HG02610 (cell line): ENCODE measurements at regions not wholly inside any gene's neighbourhood (a gene's known extent, or its start where the extent isn't known, plus 50 kb on each side); places are given as distances from the start of the nearest gene placed in this dataset.

Source experiments
- ATAC-seq: cut with Tn5 transposase; IDR thresholded peaks from one replicate; pipeline ENCODE4 v1.9.1; 2021; ENCODE audit warnings: mild to moderate bottlenecking, moderate library complexity; ENCODE audit not compliant: unreplicated experiment

DNA sequence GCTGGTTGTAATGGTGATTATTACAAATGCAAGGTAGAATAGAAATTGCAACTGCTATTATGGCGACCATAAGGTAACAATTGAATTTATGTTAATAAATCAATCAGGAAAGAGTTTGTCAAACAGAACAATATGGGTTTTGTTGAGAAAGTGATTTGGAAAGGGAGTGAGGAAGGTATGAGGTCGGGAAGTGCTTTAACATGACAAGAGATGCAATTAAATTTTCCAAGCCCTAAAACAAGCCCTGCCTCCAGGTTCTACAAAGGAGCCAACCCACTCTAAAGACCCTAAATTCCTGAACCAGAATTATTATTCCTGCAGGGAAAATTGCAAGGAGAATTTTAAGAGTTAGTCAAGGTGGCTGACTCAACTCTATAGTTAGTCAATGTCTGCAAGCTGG is 363.7 kb downstream of the BMPER start:
- ATAC-seq = no peak

DNA sequence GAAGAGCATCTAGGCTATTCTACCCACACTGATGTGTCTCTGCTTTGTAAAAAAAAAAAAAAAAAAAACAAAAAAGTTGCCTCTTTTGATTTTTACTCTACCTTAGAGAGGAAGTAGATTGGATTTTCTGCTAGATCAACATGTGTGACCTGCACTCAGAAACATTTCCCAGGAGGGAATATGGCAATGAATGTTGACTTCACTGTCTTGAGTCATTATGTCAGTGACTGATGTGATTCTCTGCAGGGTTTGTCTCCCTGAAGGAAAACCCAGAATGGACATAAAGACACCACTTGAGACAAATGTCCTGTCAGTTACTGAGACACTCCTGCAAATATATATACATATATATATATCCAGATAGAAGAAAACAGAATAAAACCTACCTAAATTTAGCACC is 370.3 kb downstream of the BMPER start:
- ATAC-seq = no peak

DNA sequence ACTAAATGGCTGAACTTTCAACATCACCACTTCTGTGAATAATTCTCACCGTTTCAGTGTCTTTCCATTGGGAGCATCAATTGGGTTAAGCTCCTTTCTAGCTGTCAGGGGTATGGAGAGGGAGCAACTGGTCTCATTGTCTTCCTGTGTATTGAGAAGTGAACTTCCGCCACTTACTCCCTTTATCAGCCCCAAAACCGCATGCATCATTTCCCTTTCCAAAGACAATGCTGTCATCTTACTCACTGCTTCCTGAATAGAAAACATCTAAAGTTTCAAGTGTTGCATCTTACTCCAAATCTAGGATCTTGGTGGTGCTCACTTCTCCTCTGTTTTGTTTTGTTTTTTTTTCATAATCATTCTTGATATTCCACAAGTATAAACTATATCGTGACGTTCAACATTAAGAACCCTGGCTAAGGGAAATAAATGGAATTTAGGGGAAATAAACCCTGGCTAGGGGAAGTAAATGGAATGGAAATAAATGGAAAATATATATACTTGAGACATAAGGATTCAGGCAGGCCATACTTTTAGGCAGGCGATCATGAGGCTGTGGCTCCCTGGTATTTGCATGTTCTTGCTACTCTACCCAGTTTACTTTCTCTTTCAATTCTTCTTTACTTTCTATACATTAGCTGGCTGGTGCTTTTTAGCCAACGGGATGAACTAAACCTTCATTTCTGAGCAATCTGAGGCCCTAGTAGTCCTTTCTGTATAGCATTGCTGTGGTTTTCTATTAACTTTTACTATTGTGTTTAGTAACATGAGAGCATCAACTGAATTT is 371.9 kb downstream of the BMPER start:
- peak; percentile 75 for ATAC-seq

DNA sequence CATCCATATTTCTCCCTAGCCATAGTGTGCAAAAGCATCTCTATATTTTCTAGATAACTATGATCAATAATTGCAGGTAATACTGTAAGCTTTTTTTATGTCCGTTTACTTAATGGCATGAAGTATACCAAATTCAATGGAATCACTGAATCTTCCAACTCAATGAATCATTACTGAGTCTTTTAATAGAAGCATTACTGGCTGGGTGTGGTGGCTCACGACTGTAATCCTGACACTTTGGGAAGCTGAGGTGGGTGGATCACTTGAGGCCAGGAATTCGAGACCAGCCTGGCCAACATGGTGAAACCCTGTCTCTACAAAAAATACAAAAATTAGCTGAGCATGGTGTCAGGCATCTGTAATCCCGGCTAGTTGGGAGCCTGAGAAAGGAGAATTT is 372.5 kb downstream of the BMPER start:
- ATAC-seq = no peak

DNA sequence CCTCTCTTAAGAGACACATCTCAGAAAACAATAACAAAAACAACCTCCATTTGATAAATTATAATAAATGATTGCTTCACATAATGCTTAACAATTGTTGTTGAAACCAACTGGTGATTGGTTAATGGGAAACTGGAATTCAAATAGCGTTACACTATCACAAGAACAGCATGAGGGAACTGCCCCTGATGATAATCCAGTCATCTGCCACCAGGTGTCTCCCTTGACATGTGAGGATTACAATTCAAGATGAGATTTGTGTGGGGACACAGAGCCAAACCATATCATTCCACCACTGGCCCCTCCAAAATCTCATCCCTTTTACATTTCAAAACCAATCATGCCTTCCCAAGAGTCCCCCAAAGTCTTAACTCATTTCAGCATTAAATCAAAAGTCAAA is 375.9 kb downstream of the BMPER start:
- ATAC-seq = no peak

DNA sequence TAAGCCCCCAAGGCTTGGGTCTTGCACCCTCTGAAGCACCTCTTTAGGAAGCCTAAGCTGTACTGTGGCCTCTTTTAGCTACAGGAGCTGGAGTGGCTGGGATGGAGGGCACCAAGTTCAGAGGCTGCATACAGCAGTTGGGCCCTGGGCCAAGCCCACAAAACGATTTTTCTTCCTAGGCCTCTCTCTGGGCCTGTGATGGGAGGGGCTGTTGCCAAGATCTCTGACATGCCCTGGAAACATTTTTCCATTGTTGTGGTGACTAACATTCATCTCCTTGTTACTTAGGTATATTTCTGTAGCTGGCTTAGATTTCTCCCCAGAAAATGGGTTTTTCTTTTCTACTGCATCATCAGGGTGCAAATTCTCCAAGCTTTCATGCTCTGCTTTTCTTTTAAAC is 375.7 kb upstream of the NPSR1 start:
- ATAC-seq = no peak

DNA sequence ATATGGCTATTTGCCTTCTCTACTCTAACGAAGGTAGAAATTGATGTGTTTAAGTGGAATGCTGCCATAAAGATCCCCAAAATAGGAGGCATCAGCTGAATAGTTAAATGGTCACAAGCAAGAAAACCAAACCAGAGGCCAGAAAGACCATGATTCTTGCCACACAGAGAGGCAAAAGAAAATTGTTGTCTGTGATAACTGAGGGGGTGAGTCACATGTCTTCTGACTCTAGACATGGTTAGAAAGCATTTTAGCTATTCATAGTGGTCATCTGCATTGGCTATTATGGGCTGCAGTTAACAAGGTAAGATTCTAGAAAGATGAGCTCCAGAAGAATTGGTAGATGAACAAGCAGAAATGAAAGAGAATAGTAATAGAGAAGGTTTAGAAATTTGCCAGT is 361.4 kb upstream of the NPSR1 start:
- no peak for ATAC-seq

DNA sequence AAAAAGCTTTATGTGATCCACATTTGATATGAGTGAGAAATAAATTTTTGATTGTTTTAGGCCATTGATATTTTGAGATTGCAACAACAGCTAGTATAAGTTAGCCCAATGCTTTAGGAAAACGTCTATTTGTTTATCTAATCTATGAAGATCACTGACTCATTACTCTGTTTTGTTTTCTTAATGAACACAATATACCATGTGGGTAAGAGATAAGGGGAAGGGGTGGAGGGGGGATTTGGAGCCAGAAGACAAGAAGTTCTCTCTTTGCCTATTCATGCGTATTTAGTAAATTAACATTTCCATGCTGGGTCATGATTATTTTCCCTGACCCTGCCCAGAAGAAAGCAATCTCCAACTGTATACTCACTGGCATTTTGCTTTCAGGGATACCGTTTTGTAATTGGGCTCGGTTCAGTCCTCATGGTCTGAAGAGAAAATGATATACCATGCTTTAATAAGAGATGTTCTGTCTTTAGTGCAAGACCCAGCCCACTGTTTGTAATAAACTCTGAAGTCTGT is 359.5 kb upstream of the NPSR1 start:
- no peak for ATAC-seq

DNA sequence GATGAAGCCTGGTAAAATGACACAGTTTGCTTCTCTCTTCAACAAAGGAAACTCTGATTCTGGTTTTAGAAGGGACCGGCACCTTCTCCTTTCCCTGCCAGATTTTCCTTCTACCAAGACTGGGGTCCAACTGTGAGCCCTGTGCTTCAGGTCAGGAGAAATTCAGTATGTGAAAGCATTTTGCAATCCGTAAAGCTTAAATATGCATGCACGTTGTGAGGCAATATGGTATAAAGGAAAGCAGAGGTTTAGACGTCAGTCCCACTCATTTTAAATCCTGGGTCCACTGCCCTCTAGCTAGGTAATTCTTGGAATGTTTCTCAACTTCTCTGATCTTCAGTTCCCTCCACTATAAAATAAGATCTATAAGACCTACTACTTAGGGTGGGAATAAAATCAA is 359.0 kb upstream of the NPSR1 start:
- no peak for ATAC-seq

DNA sequence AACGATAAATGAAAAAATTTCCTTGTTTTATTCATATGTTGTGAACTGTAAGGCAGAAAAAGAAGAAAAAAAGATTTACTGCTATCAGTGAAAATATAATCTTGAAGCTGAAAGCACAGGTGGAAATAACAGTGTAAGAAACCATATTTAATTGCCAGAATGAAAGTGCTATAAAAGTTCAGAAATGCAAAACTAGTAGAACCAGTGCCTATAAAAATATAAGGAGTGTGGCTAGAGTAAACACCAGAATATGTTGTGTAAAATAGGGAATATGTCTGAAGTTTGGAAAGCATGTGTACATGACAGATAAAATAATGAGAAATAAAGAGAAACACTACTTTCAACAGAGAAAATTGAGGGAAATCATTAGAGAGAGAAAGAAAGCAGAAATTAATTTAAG is 350.5 kb upstream of the NPSR1 start:
- no peak for ATAC-seq

DNA sequence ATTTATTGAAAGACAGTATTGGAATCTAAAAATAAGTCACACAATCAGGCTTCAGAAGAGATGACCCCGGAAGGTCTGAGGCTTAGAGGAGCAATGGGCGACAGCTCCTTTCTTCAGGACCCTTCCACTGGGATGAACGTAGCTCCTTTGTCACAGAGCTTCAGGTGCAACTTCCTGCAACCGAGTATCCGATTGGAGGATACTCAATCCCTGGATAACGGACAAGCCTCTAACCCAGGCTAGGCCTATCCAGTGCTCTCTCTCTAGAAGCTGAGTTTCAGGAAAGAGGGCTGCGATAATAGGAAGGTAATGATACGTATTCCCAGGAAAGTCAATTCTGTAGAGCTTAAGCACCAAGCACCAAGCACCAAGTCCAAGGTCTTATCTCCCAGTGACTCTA is 349.4 kb upstream of the NPSR1 start:
- ATAC-seq = no peak

DNA sequence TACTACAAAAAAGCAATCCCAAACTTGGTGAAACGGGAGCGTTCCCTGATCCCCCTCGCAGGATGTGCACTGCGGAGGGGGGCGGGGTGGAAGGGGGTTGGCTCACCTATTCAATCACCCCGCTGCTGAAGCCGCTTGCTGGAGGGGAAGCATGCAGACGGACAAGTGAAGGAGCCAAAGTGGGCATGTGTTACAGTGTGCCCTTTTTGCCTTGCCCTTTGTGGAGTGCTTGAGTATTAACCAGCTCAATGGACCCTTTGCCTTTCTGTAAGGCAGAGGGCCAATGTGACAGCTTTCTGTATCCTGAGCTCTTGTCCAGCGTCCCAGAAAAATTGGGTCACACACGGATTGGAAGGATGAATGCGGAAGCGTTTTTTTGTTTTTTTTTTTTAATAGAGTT is 348.9 kb upstream of the NPSR1 start:
- ATAC-seq = no peak

DNA sequence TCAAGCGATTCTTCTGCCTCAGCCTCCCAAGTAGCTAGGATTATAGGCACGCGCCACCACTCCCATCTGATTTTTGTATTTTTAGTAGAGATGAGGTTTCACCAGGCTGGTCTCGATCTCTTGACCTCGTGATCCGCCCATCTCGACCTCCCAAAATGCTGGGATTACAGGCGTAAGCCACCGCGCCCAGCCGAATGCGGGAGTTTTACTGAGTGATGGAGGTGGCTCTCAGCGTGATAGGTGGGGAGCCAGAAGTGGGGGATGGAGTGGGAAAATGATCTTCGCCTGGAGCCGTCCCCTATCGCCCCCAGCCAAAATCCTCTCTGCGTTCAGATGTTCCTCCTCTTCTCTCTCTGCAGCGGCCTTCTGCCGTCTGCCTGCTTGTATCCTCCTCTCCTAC is 348.4 kb upstream of the NPSR1 start:
- ATAC-seq = no peak

DNA sequence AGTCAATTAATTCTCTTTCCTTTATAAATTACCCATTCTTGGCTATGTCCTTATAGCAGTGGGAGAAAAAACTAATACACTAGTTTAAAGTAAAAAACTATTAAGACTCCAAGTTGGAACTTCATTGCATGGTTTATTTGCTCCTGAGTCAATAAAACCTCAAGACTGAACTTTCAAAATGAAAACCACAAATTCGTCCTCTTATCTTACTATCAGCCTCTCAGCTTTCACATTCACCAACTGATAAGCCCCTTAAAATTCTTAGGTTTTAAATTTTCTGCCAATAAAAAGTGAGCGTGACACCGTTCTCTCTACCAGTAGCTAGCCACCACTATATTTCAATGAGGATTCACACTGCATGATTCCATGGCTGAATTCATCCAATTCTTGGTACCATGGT is 346.4 kb upstream of the NPSR1 start:
- no peak for ATAC-seq

DNA sequence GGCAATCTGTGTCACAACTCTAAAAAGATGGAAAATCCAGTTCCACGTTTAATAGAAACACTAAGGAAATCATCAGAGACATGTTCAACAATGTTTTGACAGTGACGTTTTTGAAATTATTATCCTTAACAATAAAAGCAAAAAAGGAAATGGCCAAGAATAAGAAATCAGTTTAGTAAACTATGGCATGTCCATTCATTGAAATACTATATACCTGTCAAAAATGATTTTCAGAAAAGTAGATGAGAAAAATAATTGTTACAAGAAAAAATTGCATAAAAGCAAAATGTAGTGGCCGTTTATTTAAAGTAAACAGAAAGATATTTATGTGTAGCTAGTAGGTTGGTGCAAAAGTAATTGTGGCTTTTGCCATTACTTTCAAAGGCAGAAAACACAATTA is 345.4 kb upstream of the NPSR1 start:
- ATAC-seq = no peak

DNA sequence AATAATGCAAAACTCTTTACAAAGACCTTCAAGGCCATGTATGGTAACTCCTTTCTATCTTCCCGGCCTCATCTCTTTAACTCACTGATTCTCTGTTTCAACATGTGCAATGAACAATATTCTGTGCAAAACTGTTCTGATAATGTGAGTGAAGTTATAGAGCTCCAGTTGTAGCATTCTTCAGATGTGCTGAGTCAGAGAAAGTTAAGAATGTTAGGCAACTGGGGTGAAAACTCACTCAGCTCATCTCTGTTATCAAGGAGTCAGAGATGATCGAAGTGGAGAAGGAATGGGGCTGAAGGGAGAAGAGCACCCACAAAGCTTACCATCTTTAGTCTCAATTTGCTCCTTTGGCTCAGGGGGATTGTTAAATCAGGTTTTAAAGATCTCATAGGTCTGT is 344.7 kb upstream of the NPSR1 start:
- ATAC-seq = no peak

DNA sequence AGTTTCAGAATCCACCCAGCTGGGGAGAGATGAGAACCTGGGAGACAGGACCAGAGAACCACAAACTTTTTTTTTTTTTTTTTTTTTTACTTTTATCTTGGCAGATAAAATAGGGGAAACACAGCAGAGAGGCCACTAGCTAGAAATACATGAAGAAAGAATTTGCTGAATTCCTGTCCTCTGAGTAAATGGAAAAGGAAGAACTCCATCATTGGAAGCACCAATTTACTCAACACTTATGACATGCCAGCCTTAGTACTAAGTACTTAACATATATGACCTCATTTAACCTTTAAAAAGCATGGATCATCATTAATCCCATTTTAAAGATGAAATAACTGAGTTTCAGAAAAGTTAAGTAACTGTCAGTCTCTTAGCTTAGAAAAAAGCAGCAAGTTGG is 343.0 kb upstream of the NPSR1 start:
- no peak for ATAC-seq

DNA sequence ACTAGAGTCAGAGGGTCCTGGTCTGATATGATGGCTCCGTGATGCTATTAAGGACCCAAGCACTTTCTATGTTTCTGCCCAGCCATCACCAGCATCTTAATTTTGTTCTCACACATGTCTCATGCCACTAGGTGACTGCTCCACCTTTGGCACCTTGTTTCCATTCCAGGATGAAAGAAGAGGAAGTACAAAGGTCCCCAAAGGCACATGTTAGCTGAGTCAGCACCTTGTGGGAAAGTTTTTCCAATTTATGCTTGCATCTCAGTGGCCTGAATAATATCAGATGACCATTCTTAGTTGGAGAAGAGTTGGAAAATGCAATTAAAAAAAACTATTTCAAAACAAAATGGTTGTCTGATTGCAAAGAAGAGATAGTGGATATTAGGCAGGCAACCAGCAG is 341.0 kb upstream of the NPSR1 start:
- no peak for ATAC-seq

DNA sequence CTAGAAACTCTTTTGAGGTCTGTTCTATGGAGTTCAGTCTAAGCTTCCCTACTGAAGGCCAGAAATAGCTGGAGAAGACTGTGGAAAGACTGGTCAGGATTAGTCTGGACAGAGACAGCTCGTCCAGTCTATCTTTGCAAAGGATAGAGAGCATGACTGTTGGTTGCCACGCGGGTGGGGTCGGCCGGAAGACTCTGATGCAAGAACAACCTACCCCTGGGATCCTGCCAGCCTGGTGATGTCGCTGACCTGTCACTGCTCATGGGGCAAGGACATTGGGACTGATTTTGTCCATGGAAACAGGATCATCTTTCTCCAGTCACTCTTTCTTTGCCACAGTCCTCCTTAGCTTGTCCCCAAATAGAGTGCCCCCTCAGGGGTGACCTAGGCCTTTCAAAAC is 337.6 kb upstream of the NPSR1 start:
- no peak for ATAC-seq

DNA sequence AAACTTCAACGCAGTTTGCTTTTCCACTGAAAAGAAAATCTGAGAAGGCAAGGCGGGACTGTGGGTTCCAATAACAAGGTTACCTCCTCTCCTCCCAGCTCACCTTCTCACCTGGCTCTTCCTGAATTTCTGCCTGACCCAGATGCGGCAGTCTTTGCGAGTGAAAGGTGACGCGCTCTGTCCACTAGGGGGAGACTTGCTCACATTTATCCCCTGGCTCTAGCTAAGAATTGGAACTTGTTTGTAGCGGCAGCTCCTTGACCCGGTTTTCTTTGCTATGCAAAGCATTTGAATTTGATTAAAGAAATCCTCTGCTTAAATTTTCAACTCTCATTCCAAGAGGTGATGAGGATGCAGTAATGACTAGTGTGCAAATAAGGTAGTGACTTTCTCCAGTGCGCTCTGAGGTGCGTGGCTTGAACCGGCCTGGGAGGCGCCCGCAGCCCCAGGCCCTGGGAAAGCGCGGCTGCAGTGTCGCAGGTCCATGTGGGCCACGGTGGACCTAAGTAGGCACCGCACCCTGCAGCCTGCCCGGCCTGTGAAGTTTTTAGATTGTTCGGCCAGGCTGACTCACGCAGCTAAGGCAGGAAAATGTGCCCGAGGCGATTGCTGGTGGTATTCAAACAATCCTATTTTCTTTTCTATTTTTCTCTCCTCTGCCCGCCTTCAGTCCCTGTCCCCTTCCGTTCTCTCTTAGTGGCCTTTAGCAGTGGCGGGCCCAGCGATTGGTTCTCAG is 336.9 kb upstream of the NPSR1 start:
- ATAC-seq = peak; percentile 91

DNA sequence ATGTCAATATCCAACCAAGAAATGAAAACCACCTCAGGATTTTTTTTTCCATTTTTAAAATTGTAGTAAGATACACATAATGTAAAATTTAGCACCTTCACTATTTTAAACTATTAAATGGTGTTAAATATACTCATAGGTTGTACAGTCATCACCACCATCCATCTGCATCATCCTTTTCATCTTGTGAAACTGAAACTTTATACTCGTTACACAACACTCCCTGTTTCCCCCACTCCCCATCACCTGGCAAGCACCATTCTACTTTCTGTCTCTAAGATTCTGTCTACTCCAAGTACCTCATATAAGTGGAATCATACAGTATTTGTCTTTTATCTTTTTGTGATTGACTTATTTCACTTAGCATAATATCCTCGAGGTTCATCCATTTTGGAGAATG is 335.2 kb upstream of the NPSR1 start:
- peak; percentile 37 for ATAC-seq

DNA sequence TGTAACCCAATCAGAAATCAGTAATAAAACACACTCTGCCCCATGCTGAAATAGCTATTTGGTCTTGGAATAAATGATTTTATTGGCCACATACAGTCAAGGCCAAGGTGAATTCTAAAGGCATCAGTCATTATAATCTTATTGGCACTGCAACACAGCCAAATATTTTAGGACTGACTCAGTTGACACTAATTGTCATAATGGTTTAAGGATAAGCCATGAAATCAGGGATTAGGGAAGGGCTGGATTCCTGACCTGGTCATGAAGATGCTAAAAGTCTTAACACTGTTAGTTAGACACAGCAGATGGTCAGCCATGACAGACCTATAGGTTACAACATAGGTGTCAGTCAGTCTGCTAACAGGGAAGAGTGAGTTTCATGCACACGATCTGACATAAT is 330.3 kb upstream of the NPSR1 start:
- no peak for ATAC-seq
